GM21367 (cell line): ENCODE measurements at regions not wholly inside any gene's neighbourhood (a gene's known extent, or its start where the extent isn't known, plus 50 kb on each side); places are given as distances from the start of the nearest gene placed in this dataset.

ENCODE experiments used
- ATAC-seq: cut with Tn5 transposase; IDR thresholded peaks from one replicate; pipeline ENCODE4 v1.9.1; 2021; ENCODE audit not compliant: unreplicated experiment

- peak; percentile 88 for ATAC-seq
Observed at GRCh38 chr9:3732077-3733038, 206.6 kb upstream of the RFX3 start.

GRCh38 chr9:3730511-3730922, 204.7 kb upstream of the RFX3 start:
- ATAC-seq, result no peak

GRCh38 chr9:3721096-3721495, 195.3 kb upstream of the RFX3 start:
- no peak for ATAC-seq

- ATAC-seq, result no peak
Observed at GRCh38 chr9:3719286-3719685, 193.5 kb upstream of the RFX3 start.

- no peak for ATAC-seq
Observed at GRCh38 chr9:3716415-3716814, 190.6 kb upstream of the RFX3 start.

DNA sequence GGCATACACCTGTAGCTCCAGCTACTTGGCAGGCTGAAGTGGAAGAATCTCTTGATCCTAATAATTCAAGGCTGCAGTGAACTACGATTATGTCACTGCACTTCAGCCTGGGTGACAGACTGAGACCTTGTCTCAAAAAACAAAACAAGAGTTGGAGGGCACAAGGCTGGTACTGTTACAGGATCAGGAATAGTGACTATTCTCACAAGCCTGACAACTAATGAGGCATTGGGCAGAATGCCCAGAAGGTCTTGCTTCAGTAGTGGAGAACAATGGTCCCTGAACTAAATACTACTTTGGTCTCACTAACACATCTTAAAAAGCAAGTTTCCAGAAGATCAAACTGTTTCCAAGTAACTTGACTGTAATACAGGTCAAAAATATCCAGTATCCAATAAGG, 182.9 kb upstream of the RFX3 start:
- no peak for ATAC-seq

GRCh38 chr9:3704890-3705289, 179.1 kb upstream of the RFX3 start:
- no peak for ATAC-seq

DNA sequence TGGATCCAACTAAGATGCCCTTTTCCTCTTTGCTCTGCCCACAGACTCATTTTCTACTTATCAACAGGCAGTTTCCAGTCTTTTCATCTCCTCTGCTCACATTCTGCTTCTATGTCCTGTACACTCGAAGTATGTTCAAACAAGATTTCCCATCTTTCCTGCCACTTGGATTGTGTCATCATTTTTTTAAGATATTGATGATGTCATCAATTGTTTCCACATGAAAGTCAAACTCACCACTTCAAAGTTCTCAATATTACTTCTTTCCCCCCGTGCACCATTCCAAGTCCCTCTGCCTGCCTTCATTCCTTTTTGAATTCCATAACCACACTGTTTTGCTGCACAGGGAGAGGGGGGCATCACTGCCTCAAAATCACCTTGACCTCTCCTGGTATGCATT, 175.0 kb upstream of the RFX3 start:
- no peak for ATAC-seq

GRCh38 chr9:3699883-3700282, 174.1 kb upstream of the RFX3 start:
- ATAC-seq, result no peak

- ATAC-seq, result no peak
Observed at GRCh38 chr9:3698531-3698930, 172.7 kb upstream of the RFX3 start.

GRCh38 chr9:3698076-3698475, 172.3 kb upstream of the RFX3 start:
- no peak for ATAC-seq

DNA sequence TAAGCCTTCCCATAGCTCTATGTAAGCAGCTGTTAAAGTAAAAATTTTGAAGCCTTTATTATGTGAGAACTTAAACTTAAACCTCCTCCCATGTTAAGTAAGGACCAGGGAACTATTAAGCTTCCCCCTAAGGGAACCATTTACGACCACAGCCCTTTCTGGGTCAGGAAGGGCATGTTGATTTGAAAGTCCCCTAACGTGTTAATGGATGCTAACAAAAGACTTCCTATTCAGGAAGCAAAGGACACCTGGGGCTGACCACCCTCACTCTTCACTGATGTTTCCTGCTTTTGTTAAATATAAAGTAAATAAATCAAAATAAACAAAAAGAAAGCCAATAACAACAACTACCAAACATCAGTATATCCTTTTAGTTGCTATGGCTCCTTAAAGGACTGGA, 170.6 kb upstream of the RFX3 start:
- ATAC-seq, result no peak

- ATAC-seq, result no peak
Observed at GRCh38 chr9:3692606-3693005, 166.8 kb upstream of the RFX3 start.

DNA sequence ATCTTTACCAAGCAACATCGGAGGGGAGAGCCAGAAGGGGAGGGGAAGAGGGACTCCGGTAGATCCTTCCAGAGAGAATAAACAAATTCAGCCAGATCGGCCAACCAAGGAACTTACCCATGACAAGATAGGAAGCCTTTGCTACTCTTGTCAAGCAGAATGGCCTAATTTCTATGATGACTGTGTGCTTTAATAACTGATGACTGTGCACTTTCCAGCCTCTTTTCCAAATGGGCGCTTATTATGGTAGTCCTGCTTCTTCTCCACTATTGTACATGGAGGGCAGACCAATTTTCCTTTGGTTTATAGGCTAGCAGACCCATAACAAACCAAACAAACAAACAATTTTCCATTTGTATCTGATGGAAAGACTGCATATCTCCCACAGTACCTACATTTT, 163.8 kb upstream of the RFX3 start:
- no peak for ATAC-seq

DNA sequence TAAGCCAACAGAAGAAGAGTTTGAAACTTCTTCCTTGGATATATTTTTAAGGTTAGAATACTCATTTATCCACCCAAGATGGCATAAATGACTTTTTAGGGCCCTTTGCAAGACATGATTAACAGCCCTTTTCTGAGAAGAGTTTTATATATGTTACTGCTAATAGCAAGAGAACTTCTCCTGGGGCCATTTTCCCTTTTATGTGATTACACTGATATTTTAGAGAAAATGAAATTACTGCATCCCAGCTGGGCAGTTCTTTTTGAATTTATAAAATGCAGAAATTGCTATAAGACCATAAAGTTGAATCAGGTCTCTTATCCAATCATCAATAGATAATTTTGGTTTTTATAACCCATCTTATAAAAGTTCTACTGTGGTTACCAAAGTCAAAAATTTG, 161.3 kb upstream of the RFX3 start:
- ATAC-seq, result no peak

DNA sequence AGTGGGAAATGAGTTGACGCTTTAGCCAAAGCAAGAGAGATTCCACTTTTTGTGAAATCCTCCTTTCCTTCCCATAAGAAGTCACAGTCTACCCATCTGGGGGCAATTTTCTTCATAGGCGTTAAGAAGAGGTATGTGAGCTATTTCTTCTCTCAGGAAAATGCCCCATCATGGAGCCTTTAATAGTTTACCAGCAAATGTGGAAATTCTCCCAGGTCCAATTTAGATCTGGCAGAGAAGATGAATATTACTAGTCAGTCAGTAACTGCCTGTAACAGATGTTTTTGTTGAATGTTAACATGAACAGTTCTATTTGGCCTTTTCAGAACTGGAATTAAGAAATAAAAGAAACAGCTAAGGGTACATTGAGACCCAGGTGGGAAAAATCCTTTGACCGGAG, 156.4 kb upstream of the RFX3 start:
- no peak for ATAC-seq

GRCh38 chr9:3677541-3677940, 151.7 kb upstream of the RFX3 start:
- no peak for ATAC-seq

DNA sequence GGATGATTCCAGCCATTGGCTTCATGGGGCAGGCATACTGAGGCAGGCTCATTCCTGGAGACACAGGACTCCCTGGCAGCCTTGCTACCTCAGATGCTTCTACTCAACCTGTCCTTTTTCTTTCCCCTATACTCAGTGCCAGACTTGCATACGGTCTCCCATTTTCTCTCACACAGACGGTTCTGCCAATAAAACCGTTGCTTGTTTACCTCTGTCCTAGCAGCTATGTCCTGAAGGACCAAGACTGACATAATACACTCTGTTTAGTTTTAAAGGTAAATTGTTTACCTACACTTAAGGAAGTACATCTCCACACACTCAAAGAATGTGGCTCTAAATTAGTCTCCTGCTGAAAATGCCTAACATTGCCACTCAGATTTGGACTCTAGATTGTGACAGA, 151.0 kb upstream of the RFX3 start:
- ATAC-seq, result no peak

GRCh38 chr9:3675946-3676345, 150.1 kb upstream of the RFX3 start:
- no peak for ATAC-seq

DNA sequence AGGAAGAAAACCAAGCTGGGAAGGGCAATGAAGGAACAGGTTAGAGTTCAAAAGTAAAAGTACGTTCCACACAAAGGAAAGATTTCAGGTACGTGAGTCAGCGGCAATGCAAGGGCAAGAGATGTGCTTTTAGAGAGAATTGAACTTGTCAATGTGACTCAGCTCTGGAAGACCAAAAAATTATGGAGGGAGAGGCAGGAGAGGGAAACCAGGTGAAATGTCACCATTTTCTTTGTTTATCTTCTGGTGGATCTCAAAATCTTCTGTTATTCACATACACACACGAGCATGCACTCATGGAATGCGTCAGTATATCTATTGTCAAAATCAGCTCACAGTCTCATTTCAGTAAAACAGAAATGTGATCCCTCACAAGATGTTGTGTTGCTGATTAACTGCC, 148.8 kb upstream of the RFX3 start:
- ATAC-seq, result no peak

- ATAC-seq, result no peak
Observed at GRCh38 chr9:3672399-3672798, 146.6 kb upstream of the RFX3 start.

DNA sequence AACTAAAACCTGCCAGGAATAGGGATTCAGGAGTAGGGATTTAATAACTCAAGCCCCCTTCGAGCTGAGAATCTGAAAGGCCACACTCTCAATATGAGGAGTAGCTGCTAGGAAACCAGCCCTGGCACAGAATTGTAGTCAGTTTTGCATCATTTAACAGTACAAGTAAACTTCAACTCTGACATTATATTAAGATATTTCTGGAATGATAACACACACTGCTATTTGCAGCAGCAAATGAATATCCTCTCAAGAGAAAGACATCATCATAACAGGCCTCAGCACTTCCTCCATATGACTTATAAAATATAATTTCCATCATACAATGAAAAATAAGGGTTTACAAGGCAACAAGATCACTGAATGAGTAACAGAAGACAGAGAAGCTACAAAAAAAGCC, 138.2 kb upstream of the RFX3 start:
- no peak for ATAC-seq

DNA sequence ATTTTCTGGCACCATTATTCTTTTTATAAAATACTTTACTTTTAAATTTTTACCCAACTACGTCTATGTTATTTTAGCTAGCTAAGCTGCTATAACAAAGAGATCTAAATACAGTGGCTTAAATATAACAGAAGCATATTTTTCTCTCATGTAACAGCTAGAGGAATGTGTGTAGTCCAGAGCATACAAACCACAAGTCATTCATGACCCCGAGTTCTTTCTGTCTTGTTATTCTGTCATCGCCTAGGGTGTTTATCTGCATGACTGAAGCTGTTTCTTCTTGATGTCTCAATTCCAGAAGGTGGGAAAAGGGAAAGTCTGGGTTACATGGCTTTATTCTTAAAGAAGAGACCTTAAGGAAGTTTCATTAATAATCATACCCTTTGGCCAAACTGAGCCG, 136.9 kb upstream of the RFX3 start:
- ATAC-seq, result no peak
